WI38 (cell line): ENCODE measurements at regions not wholly inside any gene's neighbourhood (a gene's known extent, or its start where the extent isn't known, plus 50 kb on each side); places are given as distances from the start of the nearest gene placed in this dataset.

ENCODE experiments used
- H3K4me3 ChIP-seq: 2 replicates; pipeline ENCODE4 v1.5.1; 2011; ENCODE audit warnings: low read depth, mild to moderate bottlenecking, control low read depth, low read length
- CTCF ChIP-seq: IDR thresholded peaks from 2 replicates; pipeline ENCODE4 v1.5.1; 2012; ENCODE audit warnings: low read depth, mild to moderate bottlenecking, control low read depth, low read length

DNA sequence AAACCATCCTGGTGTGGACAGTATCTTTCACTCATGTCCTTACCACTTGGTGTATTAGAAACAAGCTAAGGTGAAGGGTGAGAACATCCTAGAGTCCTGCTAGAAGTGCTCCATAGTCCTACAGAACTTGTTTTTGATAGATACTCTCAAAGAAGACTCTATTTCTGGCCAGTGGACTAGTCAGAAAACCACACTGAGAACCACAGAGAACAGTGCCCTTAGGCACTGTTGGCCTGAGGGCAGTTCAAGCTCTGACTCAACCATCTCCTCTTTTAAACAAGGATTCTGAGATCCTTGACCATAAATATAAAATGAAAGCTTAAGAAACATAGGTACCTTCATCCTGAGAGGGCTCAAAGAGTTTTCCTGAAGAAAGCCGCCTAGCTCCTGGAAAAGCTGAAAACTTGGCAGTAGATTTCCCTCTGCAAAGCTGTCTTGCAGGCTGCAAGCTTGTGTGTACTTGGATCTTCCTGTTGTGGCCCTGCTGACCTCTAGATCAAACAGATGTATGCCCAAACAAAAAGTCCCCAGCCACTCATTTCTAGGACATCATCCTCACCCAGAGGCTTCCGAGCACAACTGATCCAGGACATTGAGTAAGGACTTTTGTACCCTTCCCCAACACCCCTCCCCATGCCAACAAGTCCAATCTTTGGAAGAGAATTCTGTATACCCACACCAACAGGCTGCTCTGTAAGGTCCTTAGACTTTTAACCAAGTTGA lies 111.6 kb upstream of the CXCL13 start:
- no peak overlapping the region for H3K4me3 ChIP-seq
- TF ChIP-seq CTCF = no peak

GRCh38 chr4:77496457-77496856 lies 109.2 kb upstream of the CXCL13 start:
- no peak overlapping the region for H3K4me3 ChIP-seq
- TF ChIP-seq CTCF = no peak

GRCh38 chr4:77500801-77501200 lies 104.8 kb upstream of the CXCL13 start:
- TF ChIP-seq CTCF = no peak
- no peak overlapping the region for H3K4me3 ChIP-seq

- TF ChIP-seq CTCF = no peak
- H3K4me3 ChIP-seq = no peak overlapping the region
Observed at GRCh38 chr4:77501240-77501639, 104.4 kb upstream of the CXCL13 start.

- no peak for TF ChIP-seq CTCF
- no peak overlapping the region for H3K4me3 ChIP-seq
Observed at GRCh38 chr4:77501851-77502250, 103.8 kb upstream of the CXCL13 start.

GRCh38 chr4:77504407-77504806 lies 101.2 kb upstream of the CXCL13 start:
- H3K4me3 ChIP-seq = no peak overlapping the region
- no peak for TF ChIP-seq CTCF

DNA sequence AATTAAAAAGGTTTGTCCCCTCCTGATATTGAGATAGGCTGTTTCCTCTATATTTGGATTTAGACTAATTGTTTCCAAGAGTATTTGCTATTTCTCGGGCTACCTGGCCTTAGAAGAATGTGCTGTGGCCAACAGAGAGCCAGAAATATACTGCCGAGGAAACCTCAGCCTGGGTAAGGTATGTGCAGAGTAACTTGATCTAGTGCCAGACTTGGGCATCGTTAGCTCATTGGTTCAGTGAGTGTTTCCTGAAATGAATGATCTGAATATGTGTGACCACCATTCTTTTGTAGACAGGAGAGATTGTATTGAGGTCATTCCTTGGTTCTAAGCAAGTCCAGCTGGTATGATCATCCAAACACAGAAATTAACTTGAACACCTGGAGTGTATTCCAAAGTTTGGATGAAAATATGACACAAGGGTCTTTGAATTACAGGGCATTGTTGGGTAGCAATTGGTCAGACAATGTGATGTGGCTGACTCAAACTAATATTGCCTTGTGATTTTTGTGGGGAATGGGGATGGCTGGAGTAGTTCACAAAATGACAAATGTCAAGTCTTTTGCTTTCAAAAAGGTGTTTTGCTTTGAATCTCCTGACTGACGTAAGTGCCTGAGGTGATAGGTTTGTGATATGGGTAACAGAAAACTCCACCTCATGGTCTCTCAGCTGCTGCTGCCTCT lies 100.2 kb upstream of the CXCL13 start:
- no peak for TF ChIP-seq CTCF
- no peak overlapping the region for H3K4me3 ChIP-seq
